ENCODE measurements at regions not wholly inside any gene's neighbourhood (a gene's known extent, or its start where the extent isn't known, plus 50 kb on each side); places are given as distances from the start of the nearest gene placed in this dataset.

DNA sequence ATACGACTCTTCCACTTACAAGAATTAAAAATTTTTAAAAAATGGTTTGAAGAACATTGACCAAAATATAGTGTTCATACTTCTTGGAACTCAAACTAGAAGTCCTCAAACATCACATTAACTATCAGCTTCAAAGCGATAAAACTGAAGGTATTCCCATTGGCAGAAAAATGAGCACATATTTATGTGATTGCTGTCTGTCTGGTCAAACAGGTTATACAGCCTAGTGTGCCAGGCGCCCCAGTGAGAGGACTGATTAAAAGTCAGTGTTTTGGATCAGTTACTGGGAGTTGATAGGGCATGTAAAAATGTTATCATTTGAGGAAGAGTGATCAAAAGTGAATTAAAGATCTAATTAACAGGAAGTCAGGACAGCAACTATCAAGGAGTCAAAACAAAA, 738.8 kb downstream of the HDGFL1 start:
- peak; percentile 54 for DNase-seq (ENCODE audit: low spot score)

GRCh38 chr6:23311211-23311610, 741.8 kb downstream of the HDGFL1 start:
- DNase-seq (ENCODE audit: low spot score): no peak

- DNase-seq (ENCODE audit: low spot score): no peak
Measured at GRCh38 chr6:23316131-23316530, 746.8 kb downstream of the HDGFL1 start.

DNA sequence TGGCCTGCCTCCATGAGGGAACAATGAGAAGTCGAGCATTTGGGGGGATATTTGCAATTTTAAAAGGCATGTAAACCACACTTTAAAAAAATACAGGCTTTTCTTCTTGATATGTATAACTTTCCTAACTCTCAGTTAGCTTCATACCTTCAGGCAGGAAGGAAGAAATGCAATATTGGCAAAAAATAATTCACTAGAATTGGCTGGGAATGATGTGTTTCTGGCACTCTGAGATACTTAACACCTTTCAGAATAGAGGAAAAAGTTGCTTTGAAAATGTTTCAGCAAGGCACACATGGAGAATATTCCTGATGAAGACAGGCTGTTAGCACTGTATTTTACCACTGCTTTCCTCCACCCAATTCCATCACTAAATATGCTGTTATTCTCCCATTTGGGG, 747.6 kb downstream of the HDGFL1 start:
- DNase-seq (ENCODE audit: low spot score): no peak

DNA sequence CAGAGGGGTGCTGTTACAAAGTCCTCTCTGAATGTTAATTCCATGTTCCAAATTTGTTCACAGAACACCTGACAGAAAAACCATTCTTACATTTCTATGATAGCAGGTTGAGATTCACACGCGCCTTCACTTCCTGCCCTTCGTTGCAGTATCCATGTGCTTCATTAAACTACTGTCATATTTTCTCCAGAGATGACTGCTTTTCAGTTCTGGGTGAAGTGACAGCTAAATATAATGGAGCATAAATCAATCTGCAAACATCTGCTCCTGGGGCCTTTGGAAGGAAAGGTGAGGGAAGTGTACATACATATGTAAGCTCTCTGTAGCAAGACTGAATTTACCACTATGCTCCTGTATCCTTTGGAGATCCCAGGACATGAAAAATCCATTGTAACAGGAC, 750.2 kb downstream of the HDGFL1 start:
- DNase-seq (ENCODE audit: low spot score): no peak

DNA sequence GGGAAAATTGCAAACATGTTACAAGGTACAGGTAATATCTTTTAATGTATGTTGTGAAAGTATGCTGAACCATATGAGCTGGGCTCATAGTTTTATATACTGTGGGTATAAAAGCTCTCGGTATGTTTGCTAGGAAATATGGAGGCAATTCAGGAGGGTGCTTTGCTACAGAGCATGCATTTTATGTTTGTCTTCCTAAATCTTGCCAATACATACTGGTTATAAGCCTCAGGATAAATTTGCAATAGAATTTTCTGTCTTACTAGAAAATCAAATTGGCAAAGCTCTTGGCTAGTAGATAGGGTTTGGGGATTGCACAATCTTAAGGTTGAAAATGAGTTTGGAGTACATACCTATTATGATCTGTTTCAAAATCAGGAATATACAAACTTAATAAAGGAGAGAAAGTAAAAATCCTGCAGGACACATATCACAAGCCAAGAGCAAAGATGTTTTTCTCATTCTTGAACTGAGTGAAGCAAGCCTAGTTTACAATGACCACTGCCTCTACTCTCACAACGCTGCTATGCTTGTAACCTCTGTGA, 751.2 kb downstream of the HDGFL1 start:
- DNase-seq (ENCODE audit: low spot score): no peak

GRCh38 chr6:23323897-23324296, 754.5 kb downstream of the HDGFL1 start:
- no peak for DNase-seq (ENCODE audit: low spot score)

GRCh38 chr6:23325065-23325464, 755.7 kb downstream of the HDGFL1 start:
- DNase-seq (ENCODE audit: low spot score): no peak

GRCh38 chr6:23327621-23328020, 758.3 kb downstream of the HDGFL1 start:
- DNase-seq (ENCODE audit: low spot score): no peak

DNA sequence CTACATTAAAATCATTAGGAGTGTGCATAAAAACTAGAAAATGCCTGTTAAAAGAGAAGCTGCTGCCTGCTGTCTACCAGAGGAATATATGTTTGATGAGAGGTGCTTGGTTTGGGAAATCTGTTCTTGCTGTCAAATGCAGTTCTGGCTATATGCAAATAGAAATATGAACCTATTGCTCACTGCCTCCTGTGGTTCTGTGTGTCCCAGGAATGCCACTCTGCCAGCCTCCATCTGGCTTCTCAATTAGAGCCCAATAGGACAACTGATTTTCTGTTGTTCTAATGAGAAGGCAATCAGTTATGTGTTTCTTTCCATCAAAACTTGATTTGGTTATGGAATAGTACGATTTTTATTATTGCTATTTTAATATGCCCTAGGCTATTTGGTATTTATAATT, 759.7 kb downstream of the HDGFL1 start:
- no peak for DNase-seq (ENCODE audit: low spot score)

- DNase-seq (ENCODE audit: low spot score): no peak
Measured at GRCh38 chr6:23330632-23331031, 761.3 kb downstream of the HDGFL1 start.

DNA sequence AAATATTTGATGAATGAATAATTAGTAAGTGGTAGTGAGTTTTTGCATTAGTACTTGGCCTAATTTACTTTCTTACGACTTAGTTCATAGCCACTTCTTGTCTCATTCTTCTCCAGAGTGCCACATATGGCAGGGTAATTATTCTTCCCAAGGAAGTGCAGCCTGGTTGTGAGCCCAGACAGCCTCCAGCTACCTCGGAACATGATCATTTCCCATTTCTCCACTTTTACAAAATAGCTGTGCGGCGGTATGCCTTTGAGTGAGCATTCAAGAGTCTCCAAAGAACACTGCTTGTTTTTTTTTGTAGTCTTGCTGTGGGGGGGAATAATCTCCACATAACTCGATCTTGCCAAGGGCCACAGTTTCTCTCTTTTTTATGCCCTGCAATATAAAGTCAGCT, 765.0 kb downstream of the HDGFL1 start:
- DNase-seq (ENCODE audit: low spot score): no peak

- no peak for DNase-seq (ENCODE audit: low spot score)
Measured at GRCh38 chr6:23335894-23336293, 766.5 kb downstream of the HDGFL1 start.

GRCh38 chr6:23339268-23339667, 769.9 kb downstream of the HDGFL1 start:
- no peak for DNase-seq (ENCODE audit: low spot score)

DNA sequence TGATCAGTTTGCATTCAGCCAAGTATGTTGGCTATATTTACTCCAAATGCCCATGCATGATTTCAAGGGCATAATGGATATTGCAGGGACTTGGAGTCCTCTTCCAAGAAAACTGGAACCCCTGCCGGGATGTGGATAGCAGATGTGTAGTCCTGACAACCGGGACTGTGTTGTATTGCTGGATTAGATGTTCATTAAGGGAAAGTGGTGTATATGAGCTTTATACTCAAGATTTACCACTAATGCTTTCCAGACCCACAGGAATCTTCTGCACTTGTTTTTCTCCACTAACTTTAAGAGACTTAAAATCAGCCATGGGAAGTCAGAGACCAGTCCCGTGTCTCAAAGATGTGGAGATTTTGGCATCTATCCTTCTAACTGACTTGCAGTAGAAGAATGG, 770.9 kb downstream of the HDGFL1 start:
- no peak for DNase-seq (ENCODE audit: low spot score)

DNA sequence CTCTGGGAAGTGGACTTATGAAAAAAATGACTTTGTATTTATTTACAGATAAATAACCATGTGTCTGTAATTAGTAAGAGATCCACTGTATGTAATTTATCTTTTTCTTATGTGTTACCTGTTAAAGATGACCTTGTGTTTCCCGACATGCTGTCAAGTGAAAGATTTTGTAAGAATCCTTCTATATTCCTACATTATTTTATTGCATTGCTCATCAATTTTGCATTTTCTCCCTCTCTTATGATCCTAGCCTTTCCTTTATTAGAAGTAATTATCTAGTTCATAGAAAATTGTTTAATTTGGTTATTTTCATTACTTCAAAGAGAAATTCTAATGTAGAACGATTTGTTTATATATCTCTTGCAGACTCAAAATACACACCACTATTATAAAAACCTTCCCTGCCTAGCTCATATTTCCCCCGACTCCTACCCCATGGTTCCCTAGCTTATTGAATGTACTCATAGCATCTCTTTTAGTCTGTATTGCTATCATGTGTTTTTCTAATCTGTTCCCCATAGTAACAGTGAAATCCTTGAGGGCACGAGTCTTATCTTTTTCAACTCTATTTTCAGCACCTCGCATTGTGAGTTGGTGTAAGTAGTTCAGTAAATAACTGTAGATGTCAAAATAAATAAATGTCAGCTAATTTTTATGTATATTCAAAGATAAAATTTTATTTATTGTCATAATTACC, 774.4 kb downstream of the HDGFL1 start:
- no peak for DNase-seq (ENCODE audit: low spot score)

DNA sequence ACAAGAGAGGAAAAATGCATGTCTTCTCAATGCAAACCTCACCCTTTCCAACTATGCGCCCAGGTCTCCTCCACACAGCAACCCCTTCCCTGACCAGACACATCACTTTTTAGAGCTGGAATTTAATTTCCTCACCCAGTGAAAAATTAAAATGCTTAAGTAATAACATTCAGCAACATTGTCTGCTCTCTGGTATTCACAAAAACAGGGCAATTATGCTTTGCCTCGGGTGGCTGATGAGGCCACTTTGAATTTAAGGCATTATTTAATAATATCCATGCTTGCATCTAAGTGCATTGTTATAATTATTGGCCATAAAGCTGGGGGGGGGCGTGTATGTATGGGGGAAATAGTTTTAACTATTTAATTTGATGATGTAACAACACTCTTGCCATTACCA, 777.8 kb upstream of the NRSN1 start:
- no peak for DNase-seq (ENCODE audit: low spot score)

GRCh38 chr6:23349521-23350147, 776.4 kb upstream of the NRSN1 start:
- no peak for DNase-seq (ENCODE audit: low spot score)

- DNase-seq (ENCODE audit: low spot score): no peak
Measured at GRCh38 chr6:23350752-23351453, 775.1 kb upstream of the NRSN1 start.

DNA sequence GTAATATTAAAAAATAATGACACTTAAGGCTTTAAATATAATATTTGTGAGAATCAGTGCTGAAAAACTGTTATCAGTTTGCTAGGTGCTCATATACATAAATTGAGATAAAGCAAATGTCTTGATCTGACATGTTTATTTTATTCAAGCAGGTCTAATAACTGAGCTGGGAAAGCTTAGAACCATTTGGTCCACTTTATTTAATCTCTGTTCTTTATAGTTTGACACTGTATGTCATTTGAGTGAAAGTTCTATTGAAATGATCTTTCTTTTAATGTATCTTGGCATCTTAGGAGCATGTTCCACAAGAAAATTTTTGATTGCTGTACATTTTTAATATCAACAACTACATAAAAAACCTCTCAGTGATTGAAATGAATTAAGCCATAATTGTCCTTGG, 772.0 kb upstream of the NRSN1 start:
- no peak for DNase-seq (ENCODE audit: low spot score)

DNA sequence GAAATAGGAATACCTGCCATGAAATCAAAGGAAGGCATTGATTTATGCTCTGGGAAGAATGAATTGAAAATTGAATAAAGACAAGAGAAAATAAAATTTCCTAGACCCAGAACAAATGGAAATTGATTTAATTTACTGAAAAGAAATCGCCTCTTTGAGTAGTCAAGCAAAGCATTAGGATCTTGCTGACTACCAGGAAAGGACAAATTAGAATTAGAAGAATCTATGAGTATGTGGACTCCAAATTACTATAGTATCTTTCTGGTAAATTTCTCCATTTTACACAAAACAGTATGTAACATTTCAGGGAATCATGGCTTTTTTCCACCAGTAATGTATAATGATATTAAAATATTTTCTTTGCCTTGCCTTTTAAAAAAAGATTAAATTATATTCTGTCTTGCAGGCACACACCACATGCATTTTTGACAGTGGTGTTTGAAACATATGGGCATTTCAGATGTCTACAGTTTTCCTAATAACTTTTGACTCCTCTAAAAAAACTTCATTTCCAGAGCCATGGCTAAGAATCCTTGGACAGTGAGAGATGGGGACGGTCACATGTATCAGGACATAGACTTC, 768.7 kb upstream of the NRSN1 start:
- no peak for DNase-seq (ENCODE audit: low spot score)

- no peak for DNase-seq (ENCODE audit: low spot score)
Measured at GRCh38 chr6:23365732-23366131, 760.3 kb upstream of the NRSN1 start.

GRCh38 chr6:23367311-23367710, 758.7 kb upstream of the NRSN1 start:
- no peak for DNase-seq (ENCODE audit: low spot score)

All from ureter (tissue), 1 donor.